ENCODE measurements at regions not wholly inside any gene's neighbourhood (a gene's known extent, or its start where the extent isn't known, plus 50 kb on each side); places are given as distances from the start of the nearest gene placed in this dataset.

- DNase-seq (ENCODE audit: low read depth in 2 of 2), result peak; percentile 18 to 39
Observed at GRCh38 chr14:76926521-76927251, 100.5 kb downstream of the LRRC74A start.

GRCh38 chr14:76925097-76925441 is 98.9 kb downstream of the LRRC74A start:
- DNase-seq (ENCODE audit: low read depth in 2 of 2), result no peak

GRCh38 chr14:76924371-76925096 is 98.3 kb downstream of the LRRC74A start:
- DNase-seq (ENCODE audit: low read depth in 2 of 2), result no peak

GRCh38 chr14:76923431-76924370 is 97.5 kb downstream of the LRRC74A start:
- DNase-seq (ENCODE audit: low read depth in 2 of 2), result no peak

GRCh38 chr14:76922584-76922983 is 96.4 kb downstream of the LRRC74A start:
- no peak for DNase-seq (ENCODE audit: low read depth in 2 of 2)

GRCh38 chr14:76922092-76922491 is 95.9 kb downstream of the LRRC74A start:
- no peak for DNase-seq (ENCODE audit: low read depth in 2 of 2)

GRCh38 chr14:76921088-76921399 is 94.8 kb downstream of the LRRC74A start:
- no peak for DNase-seq (ENCODE audit: low read depth in 2 of 2)

GRCh38 chr14:76920331-76921087 is 94.3 kb downstream of the LRRC74A start:
- no peak for DNase-seq (ENCODE audit: low read depth in 2 of 2)

GRCh38 chr14:76919431-76920330 is 93.5 kb downstream of the LRRC74A start:
- no peak for DNase-seq (ENCODE audit: low read depth in 2 of 2)

Measured in activated CD8-positive, alpha-beta memory T cell treated with anti-CD3 and anti-CD28 coated beads for 4 hours (primary cell).